HEK293 (cell line): ENCODE measurements at regions not wholly inside any gene's neighbourhood (a gene's known extent, or its start where the extent isn't known, plus 50 kb on each side); places are given as distances from the start of the nearest gene placed in this dataset.

Experiments
- CTCF ChIA-PET: fragments of 350-600 bp; formaldehyde crosslinking; extraction: SDS; loops from one replicate; lab custom pipeline; 2021; ENCODE audit warnings: antibody characterized with exemption; lab: Yijun Ruan, JAX
- POLR2A ChIA-PET: fragments of 300-600 bp; formaldehyde crosslinking; extraction: SDS; loops from one replicate; lab custom pipeline; 2020; ENCODE audit warnings: antibody characterized with exemption, inconsistent platforms; lab: Yijun Ruan, JAX
- H3K27ac ChIP-seq: fragments of 200-500 bp; sonication (Bioruptor generic); 2 replicates; pipeline ENCODE4 v1.5.1; 2014; ENCODE audit warnings: low read depth, low read length, control low read depth, inconsistent platforms; ENCODE audit errors: extremely low read depth
- H3K36me3 ChIP-seq, 2 experiments: fragments of 200-500 bp in 1 of 2; sonication (Bioruptor generic) in 1 of 2; 1 replicate in 1 of 2; 2 replicates in 1 of 2; pipeline ENCODE4 v1.5.1; 2014 to 2017; ENCODE audit warnings: inconsistent platforms in 2 of 2, low read length in 2 of 2; ENCODE audit not compliant: control insufficient read depth in 2 of 2, insufficient read depth in 1 of 2
- H3K4me1 ChIP-seq: fragments of 200-500 bp; sonication (Bioruptor generic); 2 replicates; pipeline ENCODE4 v1.5.1; 2014; ENCODE audit warnings: mild to moderate bottlenecking, low read length, inconsistent platforms; ENCODE audit not compliant: control insufficient read depth, insufficient read depth
- H3K4me3 ChIP-seq: 2 replicates; pipeline ENCODE4 v1.5.1; 2011; ENCODE audit warnings: low read depth, mild to moderate bottlenecking, control low read depth, low read length, moderate library complexity
- H3K9me3 ChIP-seq: fragments of 200-500 bp; sonication (Bioruptor generic); 2 replicates; pipeline ENCODE4 v1.5.1; 2014; ENCODE audit warnings: low read depth, low read length, inconsistent platforms; ENCODE audit not compliant: control insufficient read depth, insufficient read depth
- ZBTB8A ChIP-seq: fragments of 450-650 bp; formaldehyde crosslinking; IDR thresholded peaks from 2 replicates; pipeline ENCODE4 v1.5.1; 2016; ENCODE audit warnings: missing biosample characterization, missing genetic modification characterization
- ZNF133 ChIP-seq: fragments of 450-650 bp; formaldehyde crosslinking; IDR thresholded peaks from 2 replicates; pipeline ENCODE4 v1.5.1; 2016; ENCODE audit warnings: missing biosample characterization, missing genetic modification characterization
- ZNF19 ChIP-seq: fragments of 450-650 bp; formaldehyde crosslinking; IDR thresholded peaks from 2 replicates; pipeline ENCODE4; 2016; ENCODE audit warnings: missing biosample characterization, missing genetic modification characterization, low read depth
- ZNF23 ChIP-seq: fragments of 450-650 bp; formaldehyde crosslinking; IDR thresholded peaks from 2 replicates; pipeline ENCODE4 v1.5.1; 2016; ENCODE audit warnings: missing biosample characterization, missing genetic modification characterization, borderline replicate concordance
- ZNF274 ChIP-seq, 2 experiments: fragments of 200-500 bp in 1 of 2; fragments of 450-650 bp in 1 of 2; sonication (Bioruptor generic) in 1 of 2; formaldehyde crosslinking in 1 of 2; IDR thresholded peaks; 2 replicates each; pipeline versions ENCODE4 v1.5.1 to v1.6.1; 2014 to 2016; ENCODE audit warnings: borderline replicate concordance in 1 of 2, inconsistent platforms in 1 of 2, low read length in 1 of 2, missing biosample characterization in 1 of 2, missing genetic modification characterization in 1 of 2
- ZNF473 ChIP-seq: fragments of 450-650 bp; formaldehyde crosslinking; IDR thresholded peaks from 2 replicates; pipeline ENCODE4 v1.5.1; 2017; ENCODE audit warnings: missing biosample characterization, missing genetic modification characterization
- ZNF48 ChIP-seq: fragments of 450-650 bp; formaldehyde crosslinking; IDR thresholded peaks from 2 replicates; pipeline ENCODE4 v1.5.1; 2016; ENCODE audit warnings: missing biosample characterization, missing genetic modification characterization
- ZNF501 ChIP-seq: fragments of 450-650 bp; formaldehyde crosslinking; IDR thresholded peaks from 2 replicates; pipeline ENCODE4 v1.5.1; 2016; ENCODE audit warnings: missing biosample characterization, missing genetic modification characterization
- ZNF560 ChIP-seq: fragments of 450-650 bp; formaldehyde crosslinking; IDR thresholded peaks from 2 replicates; pipeline ENCODE4 v1.5.1; 2017; ENCODE audit warnings: missing biosample characterization, missing genetic modification characterization, borderline replicate concordance
- ZNF610 ChIP-seq: fragments of 450-650 bp; formaldehyde crosslinking; IDR thresholded peaks from 2 replicates; pipeline ENCODE4 v1.5.1; 2016; ENCODE audit warnings: missing biosample characterization, missing genetic modification characterization, borderline replicate concordance
- ZNF623 ChIP-seq: fragments of 450-650 bp; formaldehyde crosslinking; IDR thresholded peaks from 2 replicates; pipeline ENCODE4 v1.5.1; 2016; ENCODE audit warnings: missing biosample characterization, missing genetic modification characterization
- ZNF626 ChIP-seq: fragments of 450-650 bp; sonication (Bioruptor Pico); formaldehyde crosslinking; IDR thresholded peaks from 2 replicates; pipeline ENCODE4 v1.5.1; 2018; ENCODE audit warnings: missing biosample characterization, missing genetic modification characterization, inconsistent platforms
- TF ChIP-seq, protein P1 (sequence below): fragments of 450-650 bp; formaldehyde crosslinking; IDR thresholded peaks from 2 replicates; pipeline ENCODE4 v1.5.1; 2017; ENCODE audit warnings: missing biosample characterization, missing genetic modification characterization
- TF ChIP-seq, protein P2 (sequence below): fragments of 450-650 bp; formaldehyde crosslinking; IDR thresholded peaks from 2 replicates; pipeline ENCODE4 v1.5.1; 2017; ENCODE audit warnings: missing biosample characterization, missing genetic modification characterization
- TF ChIP-seq, protein P3 (sequence below): IDR thresholded peaks from 2 replicates; pipeline ENCODE4 v1.6.1; 2011; ENCODE audit warnings: mild to moderate bottlenecking, low read depth, low read length, borderline replicate concordance
- TF ChIP-seq, protein P4 (sequence below): fragments of 450-650 bp; formaldehyde crosslinking; IDR thresholded peaks from 2 replicates; pipeline ENCODE4; 2016; ENCODE audit warnings: missing biosample characterization, missing genetic modification characterization
- TF ChIP-seq, protein P5 (sequence below): fragments of 450-650 bp; formaldehyde crosslinking; IDR thresholded peaks from 2 replicates; pipeline ENCODE4 v1.5.1; 2017; ENCODE audit warnings: missing biosample characterization, missing genetic modification characterization
- TF ChIP-seq, protein P6 (sequence below): fragments of 450-650 bp; formaldehyde crosslinking; IDR thresholded peaks from 2 replicates; pipeline ENCODE4 v1.5.1; 2016; ENCODE audit warnings: missing biosample characterization, missing genetic modification characterization

DNA sequence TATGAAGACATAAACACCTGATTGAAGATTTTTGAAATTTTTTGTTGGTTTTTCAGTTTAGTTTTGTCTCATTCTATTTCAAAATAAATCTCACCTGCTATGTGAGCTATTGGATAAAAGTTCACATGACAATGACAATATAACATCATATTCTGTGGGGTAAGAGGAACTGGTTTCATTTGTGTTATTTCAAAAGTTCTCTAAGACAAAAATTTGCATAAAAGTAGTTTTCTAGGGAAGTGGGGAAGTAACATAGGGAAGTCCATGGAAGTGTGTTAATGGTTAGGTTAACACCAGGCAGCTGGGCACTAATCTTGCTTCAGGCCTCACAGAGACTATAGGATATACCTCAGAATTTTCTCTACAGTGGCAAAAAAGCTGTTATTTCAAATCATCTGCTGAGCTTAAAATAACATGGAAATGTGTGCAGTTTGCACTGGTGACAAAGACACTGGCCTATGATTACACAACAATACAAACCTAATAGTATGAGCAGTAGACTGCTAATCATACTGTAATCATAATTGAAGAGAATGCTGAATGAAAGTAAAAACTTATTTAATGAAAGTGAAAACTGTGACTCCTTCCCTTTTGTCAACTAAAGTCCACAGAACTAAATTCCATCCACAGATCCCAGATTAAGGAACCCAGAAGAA, 710.6 kb upstream of the TMEM132C start:
- POLR2A ChIA-PET, result no interaction called here
- Histone ChIP-seq H3K36me3 (no peaks in the 10 kb centered on the region), H3K27ac (no peak overlapping the region)
- no peak for TF ChIP-seq ZNF560 (tag by site-specific recombination)
- TF ChIP-seq, protein P1, sequence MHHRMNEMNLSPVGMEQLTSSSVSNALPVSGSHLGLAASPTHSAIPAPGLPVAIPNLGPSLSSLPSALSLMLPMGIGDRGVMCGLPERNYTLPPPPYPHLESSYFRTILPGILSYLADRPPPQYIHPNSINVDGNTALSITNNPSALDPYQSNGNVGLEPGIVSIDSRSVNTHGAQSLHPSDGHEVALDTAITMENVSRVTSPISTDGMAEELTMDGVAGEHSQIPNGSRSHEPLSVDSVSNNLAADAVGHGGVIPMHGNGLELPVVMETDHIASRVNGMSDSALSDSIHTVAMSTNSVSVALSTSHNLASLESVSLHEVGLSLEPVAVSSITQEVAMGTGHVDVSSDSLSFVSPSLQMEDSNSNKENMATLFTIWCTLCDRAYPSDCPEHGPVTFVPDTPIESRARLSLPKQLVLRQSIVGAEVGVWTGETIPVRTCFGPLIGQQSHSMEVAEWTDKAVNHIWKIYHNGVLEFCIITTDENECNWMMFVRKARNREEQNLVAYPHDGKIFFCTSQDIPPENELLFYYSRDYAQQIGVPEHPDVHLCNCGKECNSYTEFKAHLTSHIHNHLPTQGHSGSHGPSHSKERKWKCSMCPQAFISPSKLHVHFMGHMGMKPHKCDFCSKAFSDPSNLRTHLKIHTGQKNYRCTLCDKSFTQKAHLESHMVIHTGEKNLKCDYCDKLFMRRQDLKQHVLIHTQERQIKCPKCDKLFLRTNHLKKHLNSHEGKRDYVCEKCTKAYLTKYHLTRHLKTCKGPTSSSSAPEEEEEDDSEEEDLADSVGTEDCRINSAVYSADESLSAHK (tag by site-specific recombination), result no peak
- TF ChIP-seq, protein P2, sequence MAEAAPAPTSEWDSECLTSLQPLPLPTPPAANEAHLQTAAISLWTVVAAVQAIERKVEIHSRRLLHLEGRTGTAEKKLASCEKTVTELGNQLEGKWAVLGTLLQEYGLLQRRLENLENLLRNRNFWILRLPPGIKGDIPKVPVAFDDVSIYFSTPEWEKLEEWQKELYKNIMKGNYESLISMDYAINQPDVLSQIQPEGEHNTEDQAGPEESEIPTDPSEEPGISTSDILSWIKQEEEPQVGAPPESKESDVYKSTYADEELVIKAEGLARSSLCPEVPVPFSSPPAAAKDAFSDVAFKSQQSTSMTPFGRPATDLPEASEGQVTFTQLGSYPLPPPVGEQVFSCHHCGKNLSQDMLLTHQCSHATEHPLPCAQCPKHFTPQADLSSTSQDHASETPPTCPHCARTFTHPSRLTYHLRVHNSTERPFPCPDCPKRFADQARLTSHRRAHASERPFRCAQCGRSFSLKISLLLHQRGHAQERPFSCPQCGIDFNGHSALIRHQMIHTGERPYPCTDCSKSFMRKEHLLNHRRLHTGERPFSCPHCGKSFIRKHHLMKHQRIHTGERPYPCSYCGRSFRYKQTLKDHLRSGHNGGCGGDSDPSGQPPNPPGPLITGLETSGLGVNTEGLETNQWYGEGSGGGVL (tag by site-specific recombination), result no peak
- TF ChIP-seq, all 188 proteins: peak for 0
- CTCF ChIA-PET, result no interaction called here
- Histone ChIP-seq H3K4me1 (no peaks in the 10 kb centered on the region), H3K4me3 (no peak overlapping the region), H3K9me3 (no peaks in the 10 kb centered on the region)

DNA sequence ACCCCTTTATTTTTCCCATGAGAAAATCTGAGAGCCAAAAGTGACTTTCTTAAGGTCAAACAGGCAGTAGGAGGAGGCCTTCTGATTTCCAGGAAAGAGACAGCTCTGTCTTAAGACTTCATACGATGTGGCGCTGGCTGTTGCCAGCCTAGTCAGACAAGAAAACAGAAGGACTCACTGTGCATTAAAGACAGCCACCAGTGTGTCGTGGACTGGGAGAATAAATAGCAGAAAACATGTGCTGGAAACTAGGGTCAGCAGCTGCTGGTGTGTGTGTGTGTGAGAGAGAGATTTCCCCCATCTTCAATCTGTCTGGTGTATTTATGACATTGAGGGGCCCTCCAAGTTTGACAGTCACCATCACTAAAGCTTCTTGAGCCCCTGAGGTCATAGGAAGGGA, 708.6 kb upstream of the TMEM132C start:
- CTCF ChIA-PET, result interaction anchor here (0.5 kb wide), 1 partner anchor 889 kb away, joined by 3 read pairs; no protein-coding TSS in a partner anchor
- H3K9me3 ChIP-seq, result no peaks in the 10 kb centered on the region
- H3K4me3 ChIP-seq, result no peak overlapping the region
- POLR2A ChIA-PET, result no interaction called here
- no peaks in the 10 kb centered on the region for H3K36me3 ChIP-seq
- H3K27ac ChIP-seq, result no peak overlapping the region
- no peaks in the 10 kb centered on the region for H3K4me1 ChIP-seq
- TF ChIP-seq, protein P3, sequence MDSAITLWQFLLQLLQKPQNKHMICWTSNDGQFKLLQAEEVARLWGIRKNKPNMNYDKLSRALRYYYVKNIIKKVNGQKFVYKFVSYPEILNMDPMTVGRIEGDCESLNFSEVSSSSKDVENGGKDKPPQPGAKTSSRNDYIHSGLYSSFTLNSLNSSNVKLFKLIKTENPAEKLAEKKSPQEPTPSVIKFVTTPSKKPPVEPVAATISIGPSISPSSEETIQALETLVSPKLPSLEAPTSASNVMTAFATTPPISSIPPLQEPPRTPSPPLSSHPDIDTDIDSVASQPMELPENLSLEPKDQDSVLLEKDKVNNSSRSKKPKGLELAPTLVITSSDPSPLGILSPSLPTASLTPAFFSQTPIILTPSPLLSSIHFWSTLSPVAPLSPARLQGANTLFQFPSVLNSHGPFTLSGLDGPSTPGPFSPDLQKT, result no peak
- TF ChIP-seq ZNF274 (IDR thresholded peaks at IDR 0.05; ENCODE audit: low read length) (no peak), ZNF274 (tag by site-specific recombination; IDR thresholded peaks at IDR 0.05; ENCODE audit: borderline replicate concordance) (no peak), ZNF623 (tag by site-specific recombination) (no peak), ZNF626 (tag by site-specific recombination) (no peak), ZBTB8A (tag by site-specific recombination) (no peak), ZNF610 (no peak)
- TF ChIP-seq, protein P4, sequence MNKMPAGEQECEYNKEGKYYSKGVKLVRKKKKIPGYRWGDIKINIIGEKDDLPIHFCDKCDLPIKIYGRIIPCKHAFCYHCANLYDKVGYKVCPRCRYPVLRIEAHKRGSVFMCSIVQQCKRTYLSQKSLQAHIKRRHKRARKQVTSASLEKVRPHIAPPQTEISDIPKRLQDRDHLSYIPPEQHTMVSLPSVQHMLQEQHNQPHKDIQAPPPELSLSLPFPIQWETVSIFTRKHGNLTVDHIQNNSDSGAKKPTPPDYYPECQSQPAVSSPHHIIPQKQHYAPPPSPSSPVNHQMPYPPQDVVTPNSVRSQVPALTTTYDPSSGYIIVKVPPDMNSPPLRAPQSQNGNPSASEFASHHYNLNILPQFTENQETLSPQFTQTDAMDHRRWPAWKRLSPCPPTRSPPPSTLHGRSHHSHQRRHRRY (tag by site-specific recombination), result no peak

DNA sequence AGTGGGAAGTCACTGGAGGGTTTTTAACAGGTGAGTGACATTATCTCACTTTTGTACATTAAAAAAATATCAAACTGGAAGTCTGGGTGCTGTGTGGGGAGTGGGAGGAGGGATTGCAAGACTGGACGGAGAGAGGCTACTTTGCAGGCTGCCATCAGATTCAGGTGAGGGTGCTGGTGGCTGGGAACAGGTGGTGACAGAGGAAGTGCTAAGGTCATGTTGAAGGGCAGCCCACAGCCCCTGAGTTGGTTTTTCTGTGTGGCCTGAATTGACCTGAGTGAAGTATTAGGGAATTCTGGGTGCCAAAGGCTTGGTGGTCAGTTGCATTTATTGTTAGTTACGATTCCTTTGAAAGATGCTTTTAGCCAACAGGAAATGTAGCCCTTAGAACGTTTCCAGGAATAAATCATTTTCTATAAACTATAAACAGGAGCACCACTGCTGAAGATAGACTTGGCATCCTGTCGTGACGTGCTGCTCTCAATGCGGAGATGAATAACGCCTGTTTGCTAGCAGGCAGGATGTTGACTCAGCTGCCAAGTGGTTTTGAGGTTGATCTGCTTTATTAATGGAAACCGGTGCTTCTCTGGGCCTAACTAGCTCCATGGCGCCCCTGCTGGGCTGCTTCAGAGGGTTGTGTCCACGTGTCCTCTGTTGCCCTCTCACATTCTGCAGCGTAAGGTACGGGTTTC, 707.5 kb upstream of the TMEM132C start:
- POLR2A ChIA-PET, result no interaction called here
- no peak overlapping the region for H3K4me3 ChIP-seq
- no peak for TF ChIP-seq ZNF19 (tag by site-specific recombination)
- TF ChIP-seq, protein P5, sequence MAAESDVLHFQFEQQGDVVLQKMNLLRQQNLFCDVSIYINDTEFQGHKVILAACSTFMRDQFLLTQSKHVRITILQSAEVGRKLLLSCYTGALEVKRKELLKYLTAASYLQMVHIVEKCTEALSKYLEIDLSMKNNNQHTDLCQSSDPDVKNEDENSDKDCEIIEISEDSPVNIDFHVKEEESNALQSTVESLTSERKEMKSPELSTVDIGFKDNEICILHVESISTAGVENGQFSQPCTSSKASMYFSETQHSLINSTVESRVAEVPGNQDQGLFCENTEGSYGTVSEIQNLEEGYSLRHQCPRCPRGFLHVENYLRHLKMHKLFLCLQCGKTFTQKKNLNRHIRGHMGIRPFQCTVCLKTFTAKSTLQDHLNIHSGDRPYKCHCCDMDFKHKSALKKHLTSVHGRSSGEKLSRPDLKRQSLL (tag by site-specific recombination), result no peak
- TF ChIP-seq, protein P6, sequence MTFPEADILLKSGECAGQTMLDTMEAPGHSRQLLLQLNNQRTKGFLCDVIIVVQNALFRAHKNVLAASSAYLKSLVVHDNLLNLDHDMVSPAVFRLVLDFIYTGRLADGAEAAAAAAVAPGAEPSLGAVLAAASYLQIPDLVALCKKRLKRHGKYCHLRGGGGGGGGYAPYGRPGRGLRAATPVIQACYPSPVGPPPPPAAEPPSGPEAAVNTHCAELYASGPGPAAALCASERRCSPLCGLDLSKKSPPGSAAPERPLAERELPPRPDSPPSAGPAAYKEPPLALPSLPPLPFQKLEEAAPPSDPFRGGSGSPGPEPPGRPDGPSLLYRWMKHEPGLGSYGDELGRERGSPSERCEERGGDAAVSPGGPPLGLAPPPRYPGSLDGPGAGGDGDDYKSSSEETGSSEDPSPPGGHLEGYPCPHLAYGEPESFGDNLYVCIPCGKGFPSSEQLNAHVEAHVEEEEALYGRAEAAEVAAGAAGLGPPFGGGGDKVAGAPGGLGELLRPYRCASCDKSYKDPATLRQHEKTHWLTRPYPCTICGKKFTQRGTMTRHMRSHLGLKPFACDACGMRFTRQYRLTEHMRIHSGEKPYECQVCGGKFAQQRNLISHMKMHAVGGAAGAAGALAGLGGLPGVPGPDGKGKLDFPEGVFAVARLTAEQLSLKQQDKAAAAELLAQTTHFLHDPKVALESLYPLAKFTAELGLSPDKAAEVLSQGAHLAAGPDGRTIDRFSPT (tag by site-specific recombination), result no peak
- no peak for TF ChIP-seq ZNF23 (tag by site-specific recombination)
- no peak for TF ChIP-seq ZNF133
- TF ChIP-seq ZNF473 (tag by site-specific recombination), result no peak
- no peak for TF ChIP-seq ZNF501
- no peak for TF ChIP-seq ZNF48
- CTCF ChIA-PET, result interaction anchor here (1.1 kb wide), 1 partner anchor 40 kb away, joined by 3 read pairs; no protein-coding TSS in a partner anchor
- H3K9me3 ChIP-seq, result no peaks in the 10 kb centered on the region
- H3K36me3 ChIP-seq, result no peaks in the 10 kb centered on the region
- H3K27ac ChIP-seq, result no peak overlapping the region
- H3K4me1 ChIP-seq, result no peaks in the 10 kb centered on the region
